Neural crest cell (in vitro differentiated cells): ENCODE measurements at regions not wholly inside any gene's neighbourhood (a gene's known extent, or its start where the extent isn't known, plus 50 kb on each side); places are given as distances from the start of the nearest gene placed in this dataset.

Source experiments
- DNase-seq: peaks from one replicate; pipeline ENCODE4 v3.0.0; 2021; ENCODE audit warnings: low read depth, mixed read lengths, low spot score
- H3K27ac Mint-ChIP-seq: one replicate; pipeline ENCODE4 v1.8.0; 2021; ENCODE audit warnings: mild to moderate bottlenecking, mixed read lengths; ENCODE audit not compliant: unreplicated experiment
- H3K27me3 Mint-ChIP-seq: 2 replicates; pipeline ENCODE4 v1.8.0; 2021; ENCODE audit warnings: low read depth, mild to moderate bottlenecking, mixed read lengths
- H3K36me3 Mint-ChIP-seq: 2 replicates; pipeline ENCODE4 v1.8.0; 2021; ENCODE audit warnings: low read depth, mild to moderate bottlenecking, mixed read lengths
- H3K4me1 Mint-ChIP-seq: 2 replicates; pipeline ENCODE4 v1.8.0; 2021; ENCODE audit warnings: mixed read lengths
- H3K4me3 Mint-ChIP-seq: one replicate; pipeline ENCODE4 v1.8.0; 2021; ENCODE audit warnings: mild to moderate bottlenecking, mixed read lengths
- H3K9me3 Mint-ChIP-seq: 2 replicates; pipeline ENCODE4 v1.8.0; 2021; ENCODE audit warnings: mixed read lengths
- TF ChIP-seq, protein P1 (sequence below): fragments of 200-600 bp; sonication (generic); conservative IDR thresholded peaks from 2 replicates; pipeline ENCODE4 v1.5.0; 2021; ENCODE audit warnings: antibody characterized with exemption, mild to moderate bottlenecking

DNA sequence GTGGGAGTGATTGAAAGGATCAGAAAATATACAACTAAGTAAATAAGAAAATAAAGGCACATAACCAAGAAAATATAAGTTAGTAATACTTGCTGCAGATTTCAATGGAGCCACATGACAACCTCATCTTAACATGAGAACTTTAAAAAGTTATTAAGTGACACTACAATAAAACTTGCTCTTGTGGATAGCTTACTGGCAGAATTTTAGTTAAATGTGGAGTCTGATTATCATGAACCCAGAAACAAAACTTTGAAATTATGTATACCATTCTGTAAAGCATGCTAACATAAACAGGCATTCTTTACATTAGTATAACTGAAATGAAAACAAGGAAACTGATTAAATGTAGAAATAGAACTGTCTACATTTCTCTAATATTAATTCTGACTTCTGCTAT lies 220.9 kb downstream of the RFPL4B start:
- DNase-seq: no peak
- Mint-ChIP-seq H3K36me3 (peaks cover 5% of the 10 kb centered on the region), H3K4me1 (peaks cover 17% of the 10 kb centered on the region), H3K27ac (no peak overlapping the region), H3K27me3 (no peaks in the 10 kb centered on the region), H3K9me3 (peaks cover 4% of the 10 kb centered on the region), H3K4me3 (no peak overlapping the region)
- TF ChIP-seq, protein P1, sequence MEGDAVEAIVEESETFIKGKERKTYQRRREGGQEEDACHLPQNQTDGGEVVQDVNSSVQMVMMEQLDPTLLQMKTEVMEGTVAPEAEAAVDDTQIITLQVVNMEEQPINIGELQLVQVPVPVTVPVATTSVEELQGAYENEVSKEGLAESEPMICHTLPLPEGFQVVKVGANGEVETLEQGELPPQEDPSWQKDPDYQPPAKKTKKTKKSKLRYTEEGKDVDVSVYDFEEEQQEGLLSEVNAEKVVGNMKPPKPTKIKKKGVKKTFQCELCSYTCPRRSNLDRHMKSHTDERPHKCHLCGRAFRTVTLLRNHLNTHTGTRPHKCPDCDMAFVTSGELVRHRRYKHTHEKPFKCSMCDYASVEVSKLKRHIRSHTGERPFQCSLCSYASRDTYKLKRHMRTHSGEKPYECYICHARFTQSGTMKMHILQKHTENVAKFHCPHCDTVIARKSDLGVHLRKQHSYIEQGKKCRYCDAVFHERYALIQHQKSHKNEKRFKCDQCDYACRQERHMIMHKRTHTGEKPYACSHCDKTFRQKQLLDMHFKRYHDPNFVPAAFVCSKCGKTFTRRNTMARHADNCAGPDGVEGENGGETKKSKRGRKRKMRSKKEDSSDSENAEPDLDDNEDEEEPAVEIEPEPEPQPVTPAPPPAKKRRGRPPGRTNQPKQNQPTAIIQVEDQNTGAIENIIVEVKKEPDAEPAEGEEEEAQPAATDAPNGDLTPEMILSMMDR: no peak

DNA sequence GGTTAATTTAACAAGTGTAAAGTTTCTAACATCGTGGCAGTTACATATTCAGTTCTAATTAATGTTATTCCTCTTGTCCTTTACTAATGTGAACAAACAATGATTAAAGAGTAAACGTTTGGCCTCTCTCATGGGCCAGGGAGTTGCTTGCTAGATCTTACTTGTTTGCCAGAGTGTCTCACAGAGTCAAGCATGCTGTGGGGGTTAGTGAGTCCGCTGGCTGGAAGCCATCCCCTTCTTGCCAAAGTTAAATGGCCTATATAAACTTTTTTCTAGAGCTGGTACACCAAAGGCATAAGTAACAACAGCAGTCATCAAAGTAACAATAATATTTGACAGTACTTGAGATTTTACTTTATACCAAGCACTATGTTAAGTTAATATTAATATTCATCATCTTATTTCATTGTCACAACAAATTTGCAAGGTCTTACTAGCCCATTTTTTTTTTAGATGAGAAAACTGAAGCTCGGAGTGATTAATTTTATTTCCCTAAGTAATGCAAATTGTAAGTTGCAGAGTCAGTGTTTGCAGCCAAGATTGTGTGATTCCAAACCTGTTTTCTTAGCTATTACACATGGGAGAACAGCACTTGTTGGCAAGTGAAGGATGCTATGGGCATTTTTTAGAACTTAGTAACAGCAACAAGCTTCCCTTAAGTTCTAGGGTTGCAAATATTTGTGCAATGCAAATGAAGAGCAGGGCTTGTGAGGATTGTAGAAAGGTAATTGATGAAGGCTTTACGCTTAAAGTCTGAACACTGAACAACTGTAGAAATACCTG lies 224.5 kb downstream of the RFPL4B start:
- Mint-ChIP-seq H3K27ac (no peak overlapping the region), H3K9me3 (peaks cover 6% of the 10 kb centered on the region), H3K36me3 (peaks cover 3% of the 10 kb centered on the region), H3K4me3 (no peak overlapping the region), H3K27me3 (no peaks in the 10 kb centered on the region), H3K4me1 (no peaks in the 10 kb centered on the region)
- TF ChIP-seq, protein P1: no peak
- no peak for DNase-seq

DNA sequence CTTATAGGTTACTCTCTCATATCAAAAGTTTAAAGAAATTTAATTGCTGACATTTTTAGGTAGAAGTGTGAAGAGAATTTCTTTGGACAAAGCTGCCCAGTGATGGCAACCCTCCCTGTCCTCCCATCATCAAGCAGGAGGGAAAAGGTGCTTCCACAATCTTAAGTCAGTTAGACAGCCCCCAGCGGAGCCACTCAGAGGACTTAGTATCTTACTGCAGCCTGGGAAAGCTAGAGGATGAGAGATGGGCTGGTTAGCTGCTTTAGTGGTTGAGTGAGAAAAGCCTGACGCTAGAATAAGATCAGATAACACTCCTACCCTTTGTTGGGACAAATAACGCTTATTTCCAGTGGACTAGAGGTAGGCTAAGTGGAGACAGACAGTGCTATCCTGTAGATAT lies 227.1 kb downstream of the RFPL4B start:
- Mint-ChIP-seq H3K27me3 (no peaks in the 10 kb centered on the region), H3K36me3 (peaks cover 6% of the 10 kb centered on the region), H3K27ac (no peak overlapping the region), H3K4me1 (no peaks in the 10 kb centered on the region), H3K4me3 (no peak overlapping the region), H3K9me3 (peaks cover 13% of the 10 kb centered on the region)
- DNase-seq: no peak
- TF ChIP-seq, protein P1: no peak

GRCh38 chr6:112575309-112575834 lies 228.2 kb downstream of the RFPL4B start:
- TF ChIP-seq, protein P1: no peak
- DNase-seq: no peak
- Mint-ChIP-seq H3K27me3 (no peaks in the 10 kb centered on the region), H3K36me3 (peaks cover 3% of the 10 kb centered on the region), H3K27ac (no peak overlapping the region), H3K4me3 (no peak overlapping the region), H3K4me1 (no peaks in the 10 kb centered on the region), H3K9me3 (peaks cover 13% of the 10 kb centered on the region)

- Mint-ChIP-seq H3K4me1 (no peaks in the 10 kb centered on the region), H3K36me3 (peaks cover 3% of the 10 kb centered on the region), H3K27ac (no peak overlapping the region), H3K27me3 (no peaks in the 10 kb centered on the region), H3K4me3 (no peak overlapping the region), H3K9me3 (peaks cover 13% of the 10 kb centered on the region)
- no peak for DNase-seq
- TF ChIP-seq, protein P1: no peak
These were observed 229.3 kb downstream of the RFPL4B start for GRCh38 chr6:112576423-112576822.
